ENCODE measurements at regions not wholly inside any gene's neighbourhood (a gene's known extent, or its start where the extent isn't known, plus 50 kb on each side); places are given as distances from the start of the nearest gene placed in this dataset.

DNA sequence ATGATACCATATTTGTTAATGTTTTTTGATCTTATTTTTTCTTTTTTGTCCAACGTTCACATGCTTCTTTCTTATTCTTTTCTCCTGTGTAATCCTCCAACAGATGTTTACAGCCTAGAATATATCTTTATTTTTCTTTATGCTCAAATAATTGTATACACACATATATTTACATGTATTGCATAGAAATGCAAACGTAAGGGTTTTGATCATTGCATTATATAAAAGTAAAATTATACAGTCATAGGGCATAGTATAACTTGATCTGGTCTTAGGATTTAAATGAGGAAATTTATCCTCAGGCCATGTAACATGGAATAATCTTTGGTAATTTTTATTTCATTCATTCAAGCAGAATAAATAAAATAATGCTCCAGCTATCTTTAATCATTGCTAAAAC is 84.9 kb upstream of the EEF1E1 start:
- TF ChIP-seq, protein P1, sequence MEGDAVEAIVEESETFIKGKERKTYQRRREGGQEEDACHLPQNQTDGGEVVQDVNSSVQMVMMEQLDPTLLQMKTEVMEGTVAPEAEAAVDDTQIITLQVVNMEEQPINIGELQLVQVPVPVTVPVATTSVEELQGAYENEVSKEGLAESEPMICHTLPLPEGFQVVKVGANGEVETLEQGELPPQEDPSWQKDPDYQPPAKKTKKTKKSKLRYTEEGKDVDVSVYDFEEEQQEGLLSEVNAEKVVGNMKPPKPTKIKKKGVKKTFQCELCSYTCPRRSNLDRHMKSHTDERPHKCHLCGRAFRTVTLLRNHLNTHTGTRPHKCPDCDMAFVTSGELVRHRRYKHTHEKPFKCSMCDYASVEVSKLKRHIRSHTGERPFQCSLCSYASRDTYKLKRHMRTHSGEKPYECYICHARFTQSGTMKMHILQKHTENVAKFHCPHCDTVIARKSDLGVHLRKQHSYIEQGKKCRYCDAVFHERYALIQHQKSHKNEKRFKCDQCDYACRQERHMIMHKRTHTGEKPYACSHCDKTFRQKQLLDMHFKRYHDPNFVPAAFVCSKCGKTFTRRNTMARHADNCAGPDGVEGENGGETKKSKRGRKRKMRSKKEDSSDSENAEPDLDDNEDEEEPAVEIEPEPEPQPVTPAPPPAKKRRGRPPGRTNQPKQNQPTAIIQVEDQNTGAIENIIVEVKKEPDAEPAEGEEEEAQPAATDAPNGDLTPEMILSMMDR (conservative IDR thresholded peaks at IDR 0.05 in 1 of 2, IDR thresholded peaks at IDR 0.05 in 1 of 2; ENCODE audit: extremely low read depth in 1 of 2, insufficient read depth in 1 of 2, low read depth in 1 of 2, low read length in 2 of 2), result no peak
- TF ChIP-seq EZH2 (IDR thresholded peaks at IDR 0.05; ENCODE audit: borderline replicate concordance, low read length), result no peak
